Tibial artery (tissue), 4 donors: ENCODE measurements at regions not wholly inside any gene's neighbourhood (a gene's known extent, or its start where the extent isn't known, plus 50 kb on each side); places are given as distances from the start of the nearest gene placed in this dataset.
"Not testable (repeated sequence)": the region's sequence is repeated elsewhere in the genome, so short reads cannot be mapped to it uniquely, and the experiment has no call there.

ENCODE experiments used
- DNase-seq, 2 donors: peaks; one replicate each; pipeline ENCODE4 v3.0.0-alpha.2; 2019
- H3K27ac ChIP-seq, 2 donors: fragments of 200-600 bp; sonication (generic) in 1 of 2; 1 replicate in 1 of 2; 2 replicates in 1 of 2; pipeline ENCODE4 v1.5.1; 2018 to 2019; ENCODE audit warnings: mild to moderate bottlenecking in 1 of 2
- H3K27me3 ChIP-seq, 2 donors: fragments of 200-600 bp; sonication (generic) in 1 of 2; one replicate each; pipeline versions ENCODE4 v1.5.1 to v1.6.0; 2016 to 2019
- H3K36me3 ChIP-seq, 3 donors: fragments of 200-600 bp; sonication (generic) in 2 of 3; one replicate each; pipeline ENCODE4 v1.5.1; 2016 to 2019; ENCODE audit warnings: mild to moderate bottlenecking in 2 of 3
- H3K4me1 ChIP-seq, 4 donors: fragments of 200-600 bp; sonication (generic) in 2 of 4; 1 replicate in 3 of 4; 2 replicates in 1 of 4; pipeline ENCODE4 v1.5.1; 2016 to 2019
- H3K4me3 ChIP-seq, 2 donors: fragments of 200-600 bp; sonication (generic) in 1 of 2; 1 replicate in 1 of 2; 2 replicates in 1 of 2; pipeline ENCODE4 v1.5.1; 2018 to 2019; ENCODE audit warnings: mild to moderate bottlenecking in 2 of 2
- H3K9me3 ChIP-seq, 3 donors: fragments of 200-600 bp; sonication (generic) in 1 of 3; one replicate each; pipeline ENCODE4 v1.5.1; 2016 to 2019
- CTCF ChIP-seq, 2 experiments: fragments of 200-600 bp in 1 of 2; fragments of 450-650 bp in 1 of 2; IDR thresholded peaks; one replicate each; pipeline ENCODE4 v1.5.1; 2017 to 2019; ENCODE audit warnings: antibody characterized with exemption in 2 of 2, mild to moderate bottlenecking in 1 of 2, moderate library complexity in 1 of 2
- intact Hi-C: fragments of 100-400 bp; cut with DNase I; formaldehyde crosslinking; loops from one replicate; pipeline ENCODE4 v1.15.0; 2023; ENCODE audit warnings: low total_unique reads

GRCh38 chr1:94667818-94668217, 126.3 kb upstream of the F3 start:
- H3K4me3 ChIP-seq = no peak overlapping the region
- no peak for TF ChIP-seq CTCF (IDR thresholded peaks at IDR 0.05)
- no peak overlapping the region for H3K27ac ChIP-seq
- H3K4me1 ChIP-seq = no peaks in the 10 kb centered on the region
- DNase-seq = no peak
- no peaks in the 10 kb centered on the region for H3K9me3 ChIP-seq
- no peaks in the 10 kb centered on the region for H3K36me3 ChIP-seq
- H3K27me3 ChIP-seq = no peaks in the 10 kb centered on the region
- intact Hi-C loops = no loop called here

GRCh38 chr1:94666797-94667196, 125.2 kb upstream of the F3 start:
- intact Hi-C loops = no loop called here
- no peak for DNase-seq

GRCh38 chr1:94661431-94661932, 119.9 kb upstream of the F3 start:
- Histone ChIP-seq H3K27ac (no peak overlapping the region), H3K4me1 (peaks cover 0 to 17% (median 0%) of the 10 kb centered on the region in 4 donors), H3K36me3 (no peaks in the 10 kb centered on the region), H3K27me3 (no peaks in the 10 kb centered on the region), H3K4me3 (no peak overlapping the region), H3K9me3 (no peaks in the 10 kb centered on the region)
- DNase-seq = no peak
- TF ChIP-seq CTCF (IDR thresholded peaks at IDR 0.05) = no peak
- intact Hi-C loops = no loop called here

More at GRCh38 chr1:94666797-94667196, 125.2 kb upstream of the F3 start:
- Histone ChIP-seq H3K4me3 (no peak overlapping the region), H3K27ac (no peak overlapping the region), H3K9me3 (no peaks in the 10 kb centered on the region), H3K27me3 (no peaks in the 10 kb centered on the region), H3K4me1 (peaks cover 0 to under 1% (median 0%) of the 10 kb centered on the region in 4 donors), H3K36me3 (no peaks in the 10 kb centered on the region)
- TF ChIP-seq CTCF (IDR thresholded peaks at IDR 0.05) = no peak

- no peak overlapping the region for H3K4me3 ChIP-seq
- intact Hi-C loops = no loop called here
- H3K27me3 ChIP-seq = no peaks in the 10 kb centered on the region
- DNase-seq = no peak
- H3K36me3 ChIP-seq = no peaks in the 10 kb centered on the region
- no peak for TF ChIP-seq CTCF (IDR thresholded peaks at IDR 0.05)
- H3K27ac ChIP-seq = no peak overlapping the region
- peaks cover 0 to 17% (median 0%) of the 10 kb centered on the region in 4 donors for H3K4me1 ChIP-seq
- H3K9me3 ChIP-seq = no peaks in the 10 kb centered on the region
Observed at GRCh38 chr1:94660994-94661393, 119.4 kb upstream of the F3 start.

GRCh38 chr1:94660258-94660657, 118.7 kb upstream of the F3 start:
- DNase-seq = no peak
- H3K27ac ChIP-seq = no peak overlapping the region
- H3K9me3 ChIP-seq = no peaks in the 10 kb centered on the region
- intact Hi-C loops = no loop called here
- no peak for TF ChIP-seq CTCF (IDR thresholded peaks at IDR 0.05)
- H3K4me1 ChIP-seq = peaks cover 0 to 17% (median 0%) of the 10 kb centered on the region in 4 donors
- H3K36me3 ChIP-seq = no peaks in the 10 kb centered on the region
- H3K4me3 ChIP-seq = no peak overlapping the region
- no peaks in the 10 kb centered on the region for H3K27me3 ChIP-seq

GRCh38 chr1:94659202-94659601, 117.6 kb upstream of the F3 start:
- H3K4me1 ChIP-seq = peaks cover 0 to 17% (median 0%) of the 10 kb centered on the region in 4 donors
- H3K27me3 ChIP-seq, DNase-seq, intact Hi-C loops, H3K36me3 ChIP-seq, H3K4me3 ChIP-seq, H3K27ac ChIP-seq, H3K9me3 ChIP-seq: not testable (repeated sequence)
